ENCODE measurements at regions not wholly inside any gene's neighbourhood (a gene's known extent, or its start where the extent isn't known, plus 50 kb on each side); places are given as distances from the start of the nearest gene placed in this dataset.

DNA sequence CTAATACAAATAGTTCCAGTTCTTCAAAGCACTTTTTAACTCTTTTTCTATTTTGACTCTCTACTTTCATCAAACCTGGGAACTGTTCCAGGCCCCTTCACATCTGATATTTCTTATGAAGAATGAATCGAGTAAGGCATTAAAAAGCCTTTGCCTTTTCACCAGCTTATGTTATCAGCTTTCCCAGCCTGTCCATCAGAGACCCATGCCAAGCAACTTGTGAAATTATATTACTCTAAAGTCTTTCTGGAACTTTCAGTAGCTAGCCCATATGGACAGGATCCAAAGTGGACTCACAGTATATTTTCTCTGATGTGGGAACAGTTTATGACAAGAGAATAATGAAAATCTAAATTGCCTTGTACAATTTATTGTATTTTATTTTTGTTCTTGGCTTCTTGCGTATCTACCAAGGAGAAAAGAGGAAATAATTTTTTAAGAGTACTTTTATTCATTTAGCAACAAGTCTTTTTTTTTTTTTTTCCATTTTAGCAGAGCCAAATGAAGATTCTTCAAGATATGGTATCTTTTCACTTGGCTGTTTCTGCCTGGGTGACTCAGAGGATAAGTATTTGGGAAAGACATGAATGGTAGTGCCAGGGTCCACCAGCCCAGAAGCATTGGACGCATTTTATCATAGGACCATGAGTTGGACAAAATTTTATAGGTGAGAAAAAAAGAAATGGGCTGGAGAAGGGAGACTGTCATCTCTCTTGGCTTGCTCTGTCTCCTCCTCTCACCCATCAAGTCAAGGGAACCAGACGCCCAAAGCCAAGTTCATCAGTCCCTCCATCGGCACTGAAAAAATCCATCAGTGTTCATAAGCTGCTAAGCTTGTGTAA, 195.8 kb upstream of the NEBL start:
- DNase-seq (ENCODE audit: low read depth in 2 of 2): no peak

DNA sequence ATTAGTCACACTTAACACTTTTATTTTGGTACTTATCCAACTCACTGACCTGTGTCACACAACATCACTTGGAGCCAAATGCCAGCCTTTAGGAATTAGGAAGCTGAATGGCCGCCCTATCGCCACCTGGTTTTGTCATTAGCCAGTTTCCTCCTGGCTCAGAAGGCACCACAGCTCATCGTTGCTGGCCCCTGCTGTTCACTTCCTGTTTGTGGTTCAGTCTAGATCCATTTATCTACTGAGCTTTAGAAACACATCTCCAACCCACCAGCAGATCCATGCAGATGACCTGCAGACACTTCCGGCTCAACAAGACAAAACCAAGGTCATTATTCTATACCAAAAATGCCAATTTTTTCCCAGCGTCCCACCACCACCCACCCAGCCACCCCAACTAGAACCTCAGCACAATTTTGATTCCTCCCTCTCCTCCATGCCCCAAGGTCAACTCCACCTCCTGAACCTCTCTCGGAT, 193.5 kb upstream of the NEBL start:
- DNase-seq (ENCODE audit: low read depth in 2 of 2): no peak

DNA sequence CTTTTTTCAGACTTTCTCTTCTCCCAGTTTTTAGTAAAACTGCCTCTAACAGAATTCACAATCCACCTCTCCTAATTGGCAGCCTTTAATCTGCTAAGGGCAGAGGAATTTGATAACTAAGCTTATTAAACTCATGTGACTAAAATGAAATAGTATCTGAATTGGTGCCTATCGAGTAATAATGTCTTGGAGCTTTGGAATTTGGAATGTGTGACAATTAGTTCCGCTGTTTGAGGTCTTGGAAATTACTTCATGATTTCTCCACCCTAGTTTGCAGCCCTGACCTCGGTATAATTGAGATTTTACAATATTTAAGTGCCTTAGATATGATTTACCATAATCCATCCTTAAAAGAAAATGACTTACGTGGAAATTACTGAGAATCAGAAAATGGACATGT, 190.4 kb upstream of the NEBL start:
- DNase-seq (ENCODE audit: low read depth in 2 of 2): no peak

DNA sequence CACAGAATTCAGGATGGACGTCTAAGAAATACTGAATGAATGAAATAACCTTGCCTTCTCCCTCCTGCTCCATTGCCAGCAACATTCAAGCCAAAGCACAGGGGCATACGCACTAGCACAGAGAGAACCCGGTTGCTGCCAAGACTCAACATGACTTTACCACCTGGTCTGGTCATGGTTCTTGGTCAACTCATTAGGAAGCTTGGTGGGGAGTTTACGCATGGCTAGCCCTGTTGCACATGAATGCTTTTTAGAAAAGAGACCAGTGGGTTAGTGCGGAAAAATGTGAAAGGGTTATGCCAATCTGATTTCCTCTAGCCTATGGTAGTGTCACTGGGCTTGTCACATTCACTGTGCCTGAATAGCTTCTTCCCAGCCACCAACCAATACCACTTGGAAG, 187.6 kb upstream of the NEBL start:
- no peak for DNase-seq (ENCODE audit: low read depth in 2 of 2)

DNA sequence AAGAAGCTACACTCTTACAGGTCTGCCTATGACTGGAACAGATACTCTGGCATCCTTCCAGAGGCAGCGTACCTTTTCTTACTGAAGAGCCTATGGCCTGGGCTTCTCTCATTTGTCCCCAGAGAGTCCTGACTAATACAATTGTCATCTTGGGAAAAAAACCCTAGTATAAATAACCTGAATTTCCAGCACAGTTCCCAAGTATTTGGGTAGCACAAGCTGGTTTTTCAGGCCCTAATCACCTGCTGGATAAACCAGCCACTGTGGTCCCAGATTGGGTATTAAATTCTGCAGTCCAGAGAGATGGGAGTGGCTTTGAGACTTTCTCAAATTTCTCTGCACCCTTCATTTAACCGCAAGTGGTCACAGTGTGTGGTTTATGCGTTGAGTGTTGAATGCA, 186.8 kb upstream of the NEBL start:
- DNase-seq (ENCODE audit: low read depth in 2 of 2): no peak

DNA sequence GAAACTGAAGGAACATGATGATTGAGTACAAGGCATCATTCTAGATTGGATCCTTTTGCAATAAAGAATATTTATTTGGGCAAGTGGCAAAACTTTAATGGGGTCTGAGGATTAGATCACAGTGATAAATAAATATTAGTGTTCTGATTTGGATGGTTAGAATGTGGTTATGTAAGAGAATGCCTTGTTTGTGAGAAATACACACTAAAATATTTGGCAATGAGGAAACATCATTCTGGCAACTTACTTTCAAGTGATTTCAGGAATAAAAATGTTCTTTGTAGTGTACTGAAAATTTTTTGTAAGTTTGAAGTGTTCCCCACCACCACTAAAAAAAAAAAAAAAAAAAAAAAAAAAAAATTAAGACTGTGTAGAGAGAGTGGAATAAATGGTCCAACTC, 185.1 kb upstream of the NEBL start:
- DNase-seq (ENCODE audit: low read depth in 2 of 2): no peak

DNA sequence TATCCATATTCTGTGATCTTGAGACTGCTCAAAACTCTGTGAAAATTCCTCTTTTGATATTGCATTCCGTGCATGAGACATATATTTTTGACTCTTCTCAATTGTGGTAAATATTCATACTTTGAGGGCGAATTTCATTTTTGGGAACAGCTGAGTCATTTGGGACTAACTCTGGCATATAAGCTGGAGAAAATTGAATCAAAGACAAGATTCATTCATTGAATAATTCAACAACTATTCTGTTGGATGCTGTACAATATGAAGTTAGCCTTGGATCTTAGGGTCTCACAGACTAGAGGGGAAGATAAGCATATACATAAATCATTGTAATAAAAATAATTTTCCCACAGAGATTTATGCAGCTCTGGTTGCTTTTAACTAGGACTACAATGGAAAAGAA, 183.2 kb upstream of the NEBL start:
- no peak for DNase-seq (ENCODE audit: low read depth in 2 of 2)

DNA sequence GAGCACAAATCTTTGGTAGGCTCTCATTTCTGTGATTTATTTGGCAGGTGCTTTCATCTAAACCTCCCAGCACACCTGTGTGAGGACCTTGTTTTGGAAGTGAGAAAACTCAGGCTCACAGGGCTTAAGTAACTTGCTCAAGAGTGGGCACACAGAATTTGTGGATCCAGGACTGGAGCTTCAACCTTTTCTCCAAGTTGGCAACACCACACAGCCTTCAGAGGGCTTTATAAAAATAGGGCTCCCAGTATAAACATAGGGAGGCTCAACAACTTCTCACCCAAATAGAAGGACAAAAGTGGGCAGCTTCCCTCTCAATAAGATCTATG, 182.2 kb upstream of the NEBL start:
- DNase-seq (ENCODE audit: low read depth in 2 of 2): no peak

DNA sequence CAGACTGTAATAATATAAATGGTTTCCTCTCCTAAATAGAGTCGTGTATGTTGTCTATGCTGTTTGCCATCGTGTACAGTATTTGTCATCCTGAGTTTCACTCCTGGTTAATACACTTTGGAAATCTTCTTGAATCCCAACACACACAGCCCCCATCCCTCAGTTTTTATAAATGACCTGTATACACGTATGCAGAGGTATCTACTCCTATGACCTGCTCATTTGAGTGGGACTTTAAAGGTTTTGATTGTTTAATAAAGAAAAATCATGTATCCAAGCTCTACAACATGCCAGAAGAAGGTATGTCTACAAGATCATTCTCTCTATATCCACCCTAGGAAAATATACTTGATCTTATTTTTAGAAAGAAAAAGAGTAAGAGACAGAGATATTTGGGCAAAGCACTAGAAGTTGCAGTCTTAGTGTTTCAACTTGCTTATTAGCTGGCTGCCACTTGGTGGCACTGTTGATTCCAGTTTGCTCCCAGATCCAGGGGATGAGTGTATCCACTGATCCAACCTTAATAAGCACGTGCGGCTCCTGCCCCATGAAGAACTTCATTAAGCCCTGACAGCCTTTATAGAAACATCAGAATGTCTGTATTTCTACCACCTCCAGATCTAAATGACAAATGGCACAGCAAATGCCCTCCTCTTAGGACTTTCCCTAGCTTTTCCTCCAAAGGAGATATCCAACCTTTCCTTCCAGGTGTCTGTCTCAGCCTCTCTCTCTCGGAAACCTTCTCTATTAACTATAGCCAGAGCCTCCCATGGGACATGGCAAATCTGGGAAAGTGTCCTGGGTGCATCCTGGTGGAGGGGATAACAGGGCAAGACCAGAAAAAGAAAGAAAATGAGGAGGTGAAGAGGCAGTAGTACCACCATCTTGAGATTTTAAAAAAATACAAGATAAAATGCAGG, 181.6 kb upstream of the NEBL start:
- DNase-seq (ENCODE audit: low read depth in 2 of 2): no peak

DNA sequence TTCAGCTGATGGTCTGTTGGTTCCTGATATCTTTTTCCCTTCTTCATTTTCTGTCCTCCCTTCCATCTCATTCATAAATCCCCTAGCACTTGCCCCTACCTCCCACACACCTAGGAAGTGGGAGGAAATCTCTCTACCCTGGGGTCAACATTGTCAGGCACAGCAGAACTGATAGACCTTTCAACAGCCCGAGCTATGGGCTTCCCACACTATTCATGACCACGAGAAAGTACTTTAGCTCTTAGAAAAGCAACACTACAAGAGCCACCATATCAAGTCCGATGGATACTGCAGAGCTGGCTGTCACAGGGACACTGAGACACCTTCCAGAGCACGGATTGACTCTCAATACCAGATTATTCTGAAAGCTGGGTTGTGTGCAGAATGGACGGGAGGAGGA, 180.6 kb upstream of the NEBL start:
- no peak for DNase-seq (ENCODE audit: low read depth in 2 of 2)

DNA sequence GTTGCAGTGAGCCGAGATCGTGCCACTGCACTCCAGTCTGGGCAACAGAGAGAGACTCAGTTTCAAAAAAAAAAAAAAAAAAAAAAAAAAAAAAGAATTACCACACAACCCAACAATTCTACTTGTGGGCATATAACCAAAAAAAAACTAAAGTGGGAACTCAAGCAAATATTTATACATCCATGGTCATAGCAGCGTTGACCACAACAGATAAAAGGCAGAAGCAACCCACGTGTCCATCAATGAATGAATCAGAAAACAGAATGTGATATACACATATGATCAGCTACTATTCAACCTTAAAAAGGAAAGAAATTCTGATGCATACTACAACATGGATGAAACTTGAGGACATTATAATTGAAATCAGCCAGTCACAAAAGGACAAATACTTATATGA, 179.3 kb upstream of the NEBL start:
- no peak for DNase-seq (ENCODE audit: low read depth in 2 of 2)

DNA sequence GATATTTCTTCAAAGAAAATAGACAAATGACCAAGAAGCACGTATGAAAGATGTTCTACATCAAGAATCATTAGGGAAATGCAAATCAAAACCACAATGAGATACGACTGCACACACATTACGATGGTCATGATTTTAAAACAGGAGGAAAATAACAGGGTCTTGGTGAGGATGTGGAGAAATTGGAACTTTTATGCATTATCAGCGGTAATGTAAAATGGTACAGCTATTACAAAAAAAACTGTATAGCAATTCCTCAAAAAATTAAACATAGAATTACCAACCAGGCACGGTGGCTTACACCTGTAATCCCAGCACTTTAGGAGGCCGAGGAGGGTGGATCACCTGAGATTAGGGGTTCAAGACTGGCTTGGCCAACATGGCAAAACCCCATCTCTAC, 178.8 kb upstream of the NEBL start:
- no peak for DNase-seq (ENCODE audit: low read depth in 2 of 2)

DNA sequence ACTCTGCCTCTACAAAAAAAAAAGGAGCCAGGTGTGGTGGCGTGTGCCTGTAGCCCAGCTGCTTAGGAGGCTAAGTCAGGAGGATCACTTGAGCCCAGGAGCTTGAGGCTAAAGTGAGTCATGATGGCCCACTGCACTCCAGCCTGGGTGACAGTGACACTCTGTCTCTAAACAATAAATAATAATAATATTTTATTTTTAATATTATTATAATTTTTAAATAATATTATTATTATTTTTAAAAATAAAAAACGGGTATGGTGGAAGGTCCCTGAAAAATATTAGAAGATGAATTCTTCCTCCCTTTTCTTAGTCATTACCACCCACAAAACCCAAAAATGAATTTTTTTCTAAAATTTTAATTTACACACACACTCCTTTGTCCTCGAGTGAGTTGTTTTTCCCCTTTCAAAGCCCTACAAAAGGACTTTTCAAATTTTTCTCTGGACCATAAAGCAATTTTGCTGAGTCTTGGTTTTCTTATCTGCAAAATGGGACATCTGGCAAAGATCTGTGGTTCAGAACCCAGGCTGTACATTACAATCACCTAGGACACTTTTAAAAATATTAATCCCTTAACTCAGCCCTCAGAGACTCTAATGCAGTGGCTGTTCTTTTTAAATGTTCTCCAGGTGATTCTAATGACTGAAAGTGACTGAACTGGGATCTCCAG, 174.0 kb upstream of the NEBL start:
- DNase-seq (ENCODE audit: low read depth in 2 of 2): no peak

DNA sequence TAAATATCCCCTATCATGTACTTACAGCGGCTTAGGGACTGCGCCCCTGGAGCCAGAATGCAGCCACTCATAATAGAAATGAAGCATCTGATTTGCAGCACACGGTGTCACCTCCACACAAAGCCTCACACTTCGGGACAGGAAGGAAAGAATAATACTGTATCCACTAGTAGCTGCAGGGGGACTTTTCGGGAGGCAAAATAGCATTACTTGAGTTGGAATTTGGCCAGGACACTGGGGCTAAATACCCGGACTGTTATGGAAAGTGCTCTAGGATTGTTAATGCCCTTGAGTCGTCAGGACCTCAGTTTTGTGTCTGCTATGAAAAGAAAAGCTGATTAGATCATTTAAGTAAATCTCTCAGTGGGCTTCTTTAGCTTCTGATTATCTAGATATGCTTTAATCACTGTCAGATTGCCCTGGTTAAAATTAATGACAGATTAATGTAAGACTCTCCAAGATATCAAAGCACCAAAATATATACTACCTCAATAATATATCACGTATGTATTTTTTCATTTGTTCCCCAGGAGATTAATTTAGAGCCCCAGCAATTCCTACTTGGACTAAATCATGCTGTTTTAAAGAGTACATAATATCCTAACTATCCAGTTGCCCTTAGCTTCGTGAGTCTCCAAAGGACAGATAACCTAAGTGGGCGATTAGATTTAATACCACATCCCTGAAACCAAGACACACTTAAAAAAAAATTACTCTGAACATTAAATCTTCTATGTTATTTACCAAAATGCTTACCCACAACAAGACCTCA, 173.0 kb upstream of the NEBL start:
- DNase-seq (ENCODE audit: low read depth in 2 of 2): no peak

DNA sequence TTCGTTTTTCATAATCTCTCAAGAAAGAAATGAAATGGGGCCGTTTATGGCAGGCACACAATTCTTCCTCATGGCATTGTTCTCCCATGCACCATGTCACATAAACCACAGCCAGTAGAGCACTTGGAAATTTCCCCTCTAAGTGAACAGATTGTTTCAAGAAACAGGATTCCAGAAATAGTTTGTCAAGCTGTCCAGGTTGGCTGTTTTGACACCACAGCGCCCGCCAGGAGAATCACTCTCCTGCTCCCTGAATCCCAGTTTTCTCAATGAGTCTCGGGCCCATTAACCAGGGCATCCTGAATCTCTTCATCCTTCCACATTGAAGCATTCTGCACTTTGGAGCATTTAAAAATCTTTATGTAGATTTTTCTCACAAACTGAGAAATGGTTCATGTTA, 172.2 kb upstream of the NEBL start:
- no peak for DNase-seq (ENCODE audit: low read depth in 2 of 2)

DNA sequence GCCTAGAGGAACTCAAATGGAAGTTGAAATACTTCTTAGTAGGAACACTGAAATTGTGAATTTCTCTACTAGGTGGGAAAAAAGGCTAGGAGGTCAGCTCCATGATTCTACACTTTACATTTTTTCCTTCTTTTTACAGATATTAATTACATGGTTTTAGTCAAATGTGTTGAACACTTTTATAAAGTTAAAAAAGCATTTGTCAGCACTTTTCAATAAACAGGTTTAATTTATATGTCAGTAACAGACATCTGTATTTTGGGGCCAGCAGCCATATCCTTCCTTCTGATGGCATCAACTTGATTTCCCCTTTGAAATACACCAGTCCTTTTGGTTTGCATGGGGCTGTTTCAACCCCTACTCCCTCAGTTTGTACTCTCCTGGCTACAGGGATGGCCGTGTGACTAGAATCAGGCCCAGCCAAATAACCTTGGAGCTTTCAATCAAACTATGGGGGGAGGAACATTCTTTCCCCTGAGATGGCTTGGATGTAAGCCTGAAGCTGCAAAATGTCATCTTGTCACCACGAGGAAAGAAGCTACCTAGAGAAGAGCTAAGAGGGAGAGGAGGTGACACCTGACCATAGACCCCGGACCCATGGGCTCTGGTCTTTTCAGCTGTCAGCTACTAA, 171.0 kb upstream of the NEBL start:
- DNase-seq (ENCODE audit: low read depth in 2 of 2): no peak

DNA sequence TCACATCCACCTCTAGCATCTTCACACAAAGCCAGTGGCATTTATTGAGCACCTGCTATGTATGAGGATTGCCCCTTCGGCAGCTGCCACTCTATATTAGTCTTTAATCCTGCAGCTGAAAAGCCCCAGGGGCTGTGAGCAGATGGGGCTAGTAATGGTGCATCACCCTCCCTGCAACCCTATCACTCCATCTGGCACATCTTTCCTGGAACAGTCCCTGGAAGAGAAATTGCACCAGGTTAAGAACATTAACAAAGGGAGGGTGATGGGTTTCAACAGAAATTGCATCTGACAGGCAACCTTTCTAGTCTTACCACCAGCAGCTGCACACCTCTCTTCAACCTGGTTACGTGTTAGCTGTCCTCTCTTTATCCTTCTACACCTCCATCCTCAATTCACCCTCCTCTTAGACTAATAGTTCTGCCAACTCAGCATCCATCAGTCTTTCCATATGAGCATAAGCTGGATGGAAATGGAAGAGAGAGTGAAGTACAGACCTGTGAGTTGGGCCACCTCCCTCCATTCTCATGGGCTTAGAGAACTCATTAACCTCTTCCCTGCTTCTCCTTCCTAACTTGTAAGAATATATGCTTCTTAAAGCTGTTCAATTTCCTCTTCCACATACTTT, 168.6 kb upstream of the NEBL start:
- no peak for DNase-seq (ENCODE audit: low read depth in 2 of 2)

DNA sequence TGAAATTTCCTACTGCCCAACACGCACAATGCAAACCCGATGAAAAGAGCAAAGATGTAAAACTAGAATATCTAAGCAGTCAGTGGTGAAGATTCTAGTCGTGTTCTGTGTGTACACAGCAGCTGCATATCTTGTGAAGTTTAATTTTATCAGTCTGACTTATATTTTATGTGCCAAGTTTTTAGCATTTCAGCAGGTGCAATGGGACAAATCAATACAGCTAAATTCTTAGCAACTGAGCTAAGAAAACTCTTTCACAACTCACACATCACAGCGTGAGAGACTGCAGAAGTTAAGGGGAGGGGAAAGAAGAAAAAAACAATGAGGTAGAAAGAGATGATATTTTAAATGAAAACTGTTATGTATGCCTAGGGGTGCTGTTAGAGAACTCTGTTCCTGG, 164.9 kb upstream of the NEBL start:
- DNase-seq (ENCODE audit: low read depth in 2 of 2): no peak

DNA sequence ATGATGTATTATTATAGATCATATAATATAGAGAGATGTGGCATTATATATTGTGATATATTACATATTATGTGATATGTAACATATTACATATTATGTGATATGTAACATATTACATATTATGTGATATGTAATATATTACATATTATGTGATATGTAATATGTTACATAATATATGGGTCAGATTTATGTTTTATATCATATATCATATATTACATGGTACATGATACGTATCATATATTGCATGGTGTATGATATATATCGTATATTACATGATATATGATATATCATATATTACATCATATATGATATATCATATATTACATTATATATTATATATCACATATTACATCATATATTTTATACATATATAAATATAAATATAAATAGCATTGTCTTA, 164.1 kb upstream of the NEBL start:
- no peak for DNase-seq (ENCODE audit: low read depth in 2 of 2)

DNA sequence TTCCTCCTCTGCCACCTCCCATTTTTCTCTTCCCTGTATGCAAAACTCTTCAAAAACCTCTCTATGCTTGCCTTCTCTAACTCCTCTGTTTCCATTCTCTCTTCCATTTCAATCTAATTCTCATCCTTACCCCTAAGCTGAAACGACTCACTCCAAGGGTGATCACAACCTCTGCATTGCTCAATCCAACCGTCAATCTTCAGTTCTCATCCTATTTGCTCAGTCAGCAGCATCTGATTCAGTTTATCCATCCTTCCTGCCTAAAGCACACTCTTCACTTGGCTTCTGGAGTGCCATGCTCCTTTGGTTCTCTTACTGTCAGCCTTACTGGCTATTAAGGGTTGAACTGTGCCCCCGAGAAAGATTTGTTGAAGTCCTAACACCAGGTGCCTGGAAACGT, 163.5 kb upstream of the NEBL start:
- DNase-seq (ENCODE audit: low read depth in 2 of 2): no peak

DNA sequence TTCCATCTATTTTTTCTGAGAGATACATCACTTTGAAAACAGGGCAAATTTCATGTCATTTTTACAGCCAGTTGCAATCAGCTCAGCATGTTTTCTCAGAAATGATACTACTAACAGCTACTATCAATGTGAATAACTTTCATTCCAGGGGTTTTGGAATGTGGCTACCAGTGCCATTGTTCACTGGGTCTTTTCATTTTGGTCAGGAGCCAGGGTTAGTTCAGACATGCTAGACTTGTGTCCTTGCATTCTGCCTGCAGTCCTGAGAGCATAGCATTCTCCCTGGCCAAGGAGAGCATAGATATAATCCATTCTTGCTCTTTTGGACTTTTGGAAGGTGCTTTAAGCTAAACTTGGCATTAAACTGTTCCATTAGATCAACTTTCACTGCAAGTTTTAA, 160.9 kb upstream of the NEBL start:
- no peak for DNase-seq (ENCODE audit: low read depth in 2 of 2)

All from stimulated activated CD8-positive, alpha-beta memory T cell treated with anti-CD3 and anti-CD28 coated beads, Interleukin-15, amount 100 ng/mL, for 48 hours (primary cell).